ENCODE measurements at regions not wholly inside any gene's neighbourhood (a gene's known extent, or its start where the extent isn't known, plus 50 kb on each side); places are given as distances from the start of the nearest gene placed in this dataset.

DNA sequence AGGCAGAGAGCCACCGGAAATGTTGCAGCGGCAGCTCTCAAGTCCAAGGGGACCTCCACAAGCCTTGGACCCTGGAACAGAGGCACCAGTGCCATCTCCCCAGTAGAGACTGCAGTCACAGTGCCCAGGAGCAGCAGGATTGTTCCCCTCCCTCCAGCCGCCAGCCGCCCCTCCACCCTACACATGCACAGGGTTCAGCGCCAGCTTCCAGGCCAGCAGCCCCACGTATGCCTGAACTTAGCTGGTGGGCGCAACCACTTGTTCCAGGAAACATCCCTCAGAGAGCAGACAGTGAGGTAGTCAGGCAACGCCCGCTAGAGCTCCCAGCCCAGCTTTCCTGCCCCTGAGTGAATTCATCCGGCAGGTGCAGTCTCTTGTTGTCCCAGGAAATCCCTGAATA is 1098.1 kb upstream of the NCAM2 start:
- TF ChIP-seq, protein P1, sequence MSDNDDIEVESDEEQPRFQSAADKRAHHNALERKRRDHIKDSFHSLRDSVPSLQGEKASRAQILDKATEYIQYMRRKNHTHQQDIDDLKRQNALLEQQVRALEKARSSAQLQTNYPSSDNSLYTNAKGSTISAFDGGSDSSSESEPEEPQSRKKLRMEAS (IDR thresholded peaks at IDR 0.05; ENCODE audit: low read depth, low read length) = no peak
- TF ChIP-seq, protein P2, sequence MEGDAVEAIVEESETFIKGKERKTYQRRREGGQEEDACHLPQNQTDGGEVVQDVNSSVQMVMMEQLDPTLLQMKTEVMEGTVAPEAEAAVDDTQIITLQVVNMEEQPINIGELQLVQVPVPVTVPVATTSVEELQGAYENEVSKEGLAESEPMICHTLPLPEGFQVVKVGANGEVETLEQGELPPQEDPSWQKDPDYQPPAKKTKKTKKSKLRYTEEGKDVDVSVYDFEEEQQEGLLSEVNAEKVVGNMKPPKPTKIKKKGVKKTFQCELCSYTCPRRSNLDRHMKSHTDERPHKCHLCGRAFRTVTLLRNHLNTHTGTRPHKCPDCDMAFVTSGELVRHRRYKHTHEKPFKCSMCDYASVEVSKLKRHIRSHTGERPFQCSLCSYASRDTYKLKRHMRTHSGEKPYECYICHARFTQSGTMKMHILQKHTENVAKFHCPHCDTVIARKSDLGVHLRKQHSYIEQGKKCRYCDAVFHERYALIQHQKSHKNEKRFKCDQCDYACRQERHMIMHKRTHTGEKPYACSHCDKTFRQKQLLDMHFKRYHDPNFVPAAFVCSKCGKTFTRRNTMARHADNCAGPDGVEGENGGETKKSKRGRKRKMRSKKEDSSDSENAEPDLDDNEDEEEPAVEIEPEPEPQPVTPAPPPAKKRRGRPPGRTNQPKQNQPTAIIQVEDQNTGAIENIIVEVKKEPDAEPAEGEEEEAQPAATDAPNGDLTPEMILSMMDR (IDR thresholded peaks at IDR 0.05; ENCODE audit: low read depth, low read length) = no peak
- TF ChIP-seq MYC (IDR thresholded peaks at IDR 0.05; ENCODE audit: low read depth, low read length) (no peak), POLR2A (IDR thresholded peaks at IDR 0.05; ENCODE audit: extremely low read depth, insufficient read length) (no peak)
- no peak for DNase-seq (ENCODE audit: low read depth)
- no peak overlapping the region for H3K4me3 ChIP-seq (ENCODE audit: low read depth, low read length)

DNA sequence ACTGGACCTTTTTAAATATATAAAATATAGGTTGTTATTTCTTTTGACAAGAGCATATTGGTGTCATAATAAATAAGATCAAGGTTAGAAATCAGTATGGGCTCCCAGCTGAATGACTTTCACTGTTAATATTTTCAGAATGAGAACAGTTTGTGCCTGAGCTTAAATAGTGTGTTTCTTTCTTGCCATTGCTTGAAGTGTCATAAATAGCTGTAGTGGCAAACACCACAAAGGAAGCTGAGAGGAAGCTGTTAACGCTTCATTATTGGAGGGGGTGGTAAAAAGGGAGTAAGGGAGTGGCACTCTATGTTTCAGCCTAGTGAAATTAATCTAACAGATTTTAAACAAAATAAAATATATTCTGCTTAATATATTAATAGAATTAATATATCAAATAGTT is 1089.8 kb upstream of the NCAM2 start:
- H3K4me3 ChIP-seq (ENCODE audit: low read depth, low read length) = no peak overlapping the region
- no peak for TF ChIP-seq POLR2A (IDR thresholded peaks at IDR 0.05; ENCODE audit: extremely low read depth, insufficient read length)
- TF ChIP-seq, protein P2 (IDR thresholded peaks at IDR 0.05; ENCODE audit: low read depth, low read length) = no peak

DNA sequence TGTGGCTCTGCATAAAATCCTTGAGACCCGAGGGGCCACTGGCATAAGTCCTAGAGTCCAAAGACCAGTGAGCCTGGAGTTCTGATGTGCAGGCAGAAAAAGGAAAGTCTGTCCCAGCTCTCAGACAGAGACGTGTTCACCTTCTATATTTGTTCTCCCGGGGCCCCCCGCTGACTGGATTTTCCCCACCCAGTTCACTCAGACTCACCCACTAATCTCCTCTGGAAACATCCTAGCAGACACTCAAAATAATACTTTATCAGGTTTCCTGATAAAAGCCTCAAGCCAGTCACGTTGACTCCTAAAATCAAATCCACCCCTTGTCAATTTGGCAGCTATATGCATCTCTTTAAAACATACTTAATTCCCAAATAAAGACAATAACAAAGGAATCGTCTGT is 1084.2 kb upstream of the NCAM2 start:
- DNase-seq (ENCODE audit: low read depth) = no peak
- TF ChIP-seq, protein P1 (IDR thresholded peaks at IDR 0.05; ENCODE audit: low read depth, low read length) = no peak
- TF ChIP-seq, protein P2 (IDR thresholded peaks at IDR 0.05; ENCODE audit: low read depth, low read length) = no peak
- TF ChIP-seq MYC (IDR thresholded peaks at IDR 0.05; ENCODE audit: low read depth, low read length) (no peak), POLR2A (IDR thresholded peaks at IDR 0.05; ENCODE audit: extremely low read depth, insufficient read length) (no peak)

More for the DNA sequence above, 1089.8 kb upstream of the NCAM2 start:
- DNase-seq (ENCODE audit: low read depth) = no peak

DNA sequence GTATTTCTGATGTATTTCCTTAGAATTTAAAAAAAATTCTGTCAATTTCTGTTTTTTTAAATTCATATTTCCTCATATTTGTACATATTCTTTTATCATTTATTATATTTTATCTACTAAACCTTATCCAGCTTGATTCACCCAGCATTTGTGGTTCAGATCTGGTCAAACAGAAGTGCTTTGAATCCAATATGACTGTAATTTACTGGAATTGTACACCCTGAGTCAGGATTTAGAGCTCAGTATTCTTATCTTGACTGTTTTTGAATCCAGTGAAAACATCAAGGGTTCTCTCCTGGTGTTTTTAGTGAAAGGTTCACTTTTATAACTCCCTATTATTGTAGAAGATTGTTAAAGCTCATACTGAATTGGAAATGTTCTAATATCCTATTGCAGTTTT is 1077.0 kb upstream of the NCAM2 start:
- DNase-seq (ENCODE audit: low read depth) = no peak
- no peak overlapping the region for H3K4me3 ChIP-seq (ENCODE audit: low read depth, low read length)
- TF ChIP-seq POLR2A (IDR thresholded peaks at IDR 0.05; ENCODE audit: extremely low read depth, insufficient read length) = no peak
- TF ChIP-seq, protein P2 (IDR thresholded peaks at IDR 0.05; ENCODE audit: low read depth, low read length) = no peak

More for the DNA sequence above, 1084.2 kb upstream of the NCAM2 start:
- no peak overlapping the region for H3K4me3 ChIP-seq (ENCODE audit: low read depth, low read length)

DNA sequence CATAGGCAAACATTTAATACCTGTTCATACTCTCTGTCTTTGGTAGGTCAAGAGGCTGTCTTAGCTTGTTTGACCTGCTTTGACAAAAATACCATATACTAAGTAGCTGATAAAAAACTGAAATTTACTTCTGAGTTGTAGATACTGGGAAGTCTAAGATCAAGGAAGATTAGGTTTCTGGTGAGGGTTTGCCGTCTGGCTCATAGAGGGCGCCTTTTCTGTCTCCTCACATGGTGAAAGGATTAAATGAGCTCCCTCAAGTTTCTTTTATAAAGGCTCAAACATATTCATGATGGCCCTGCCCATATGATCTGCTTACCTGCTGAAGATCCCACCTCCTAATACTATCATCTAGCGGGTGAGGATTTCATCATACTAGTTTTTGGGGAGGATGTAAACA is 1076.1 kb upstream of the NCAM2 start:
- TF ChIP-seq, protein P1 (IDR thresholded peaks at IDR 0.05; ENCODE audit: low read depth, low read length) = no peak
- TF ChIP-seq, protein P2 (IDR thresholded peaks at IDR 0.05; ENCODE audit: low read depth, low read length) = no peak
- TF ChIP-seq POLR2A (IDR thresholded peaks at IDR 0.05; ENCODE audit: extremely low read depth, insufficient read length) (no peak), MYC (IDR thresholded peaks at IDR 0.05; ENCODE audit: low read depth, low read length) (no peak)
- no peak overlapping the region for H3K4me3 ChIP-seq (ENCODE audit: low read depth, low read length)
- no peak for DNase-seq (ENCODE audit: low read depth)

DNA sequence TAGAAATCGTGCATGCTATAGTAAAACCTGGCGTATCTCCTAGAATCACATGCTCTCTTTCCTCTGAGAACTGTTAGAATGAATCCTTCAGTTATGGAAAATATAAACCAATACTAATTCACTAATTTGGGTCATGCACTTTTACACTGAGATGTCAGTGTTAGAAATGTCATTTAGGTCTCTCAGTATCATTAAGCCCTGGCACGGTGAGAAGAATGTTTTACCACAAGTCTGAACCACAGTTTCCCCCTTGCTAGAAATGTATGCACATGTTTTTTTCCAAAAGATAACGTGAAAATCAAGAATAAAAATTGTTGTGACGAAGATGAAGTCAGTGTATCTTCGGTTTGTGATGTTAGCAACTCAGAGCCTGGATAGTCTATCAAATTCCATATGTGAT is 1062.7 kb upstream of the NCAM2 start:
- TF ChIP-seq, protein P1 (IDR thresholded peaks at IDR 0.05; ENCODE audit: low read depth, low read length) = no peak
- TF ChIP-seq MYC (IDR thresholded peaks at IDR 0.05; ENCODE audit: low read depth, low read length) = no peak
- no peak for TF ChIP-seq POLR2A (IDR thresholded peaks at IDR 0.05; ENCODE audit: extremely low read depth, insufficient read length)
- TF ChIP-seq, protein P2 (IDR thresholded peaks at IDR 0.05; ENCODE audit: low read depth, low read length) = no peak
- H3K4me3 ChIP-seq (ENCODE audit: low read depth, low read length) = no peak overlapping the region
- DNase-seq (ENCODE audit: low read depth) = no peak
